ENCODE measurements at regions not wholly inside any gene's neighbourhood (a gene's known extent, or its start where the extent isn't known, plus 50 kb on each side); places are given as distances from the start of the nearest gene placed in this dataset.
"Not testable (repeated sequence)": the region's sequence is repeated elsewhere in the genome, so short reads cannot be mapped to it uniquely, and the experiment has no call there.

- intact Hi-C loops (cut with DNase I), result no loop called here
- no peak for DNase-seq
These were observed 121.4 kb downstream of the COX18 start for GRCh38 chr4:72948080-72948479.

DNA sequence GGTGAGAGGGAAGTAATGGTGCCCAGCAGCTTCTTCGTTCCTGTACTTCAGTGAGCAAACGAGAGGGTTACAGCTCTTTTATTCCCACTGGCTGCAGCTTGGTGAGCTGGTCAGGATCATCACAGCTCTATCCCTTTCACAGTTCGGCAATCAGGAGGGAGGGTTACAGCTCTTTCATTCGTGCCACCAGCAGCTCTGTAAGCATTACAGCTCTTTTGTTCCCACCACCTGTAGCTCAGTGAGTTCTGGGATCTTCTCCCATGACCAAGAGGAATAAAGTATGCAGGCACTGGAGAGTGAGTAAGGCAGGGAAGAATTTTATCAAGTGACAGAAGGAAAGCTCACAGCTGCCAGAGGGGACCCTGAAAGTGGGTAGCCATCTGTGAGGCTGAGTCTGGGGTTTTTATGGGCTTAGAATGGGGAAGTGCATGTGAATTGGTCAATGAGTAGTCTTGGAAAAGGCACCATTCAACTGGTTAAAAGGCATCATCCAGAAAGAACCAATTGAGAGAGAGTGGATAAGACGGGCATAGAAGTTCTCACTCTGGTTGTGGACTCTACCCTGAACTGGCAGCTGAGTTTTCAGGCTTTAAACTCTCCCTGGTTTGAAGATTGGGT is 123.7 kb downstream of the COX18 start:
- intact Hi-C loops (cut with DNase I), result no loop called here
- no peak for DNase-seq

- intact Hi-C loops (cut with DNase I), result no loop called here
- no peak for DNase-seq
These were observed 127.0 kb downstream of the COX18 start for GRCh38 chr4:72942565-72942964.

DNA sequence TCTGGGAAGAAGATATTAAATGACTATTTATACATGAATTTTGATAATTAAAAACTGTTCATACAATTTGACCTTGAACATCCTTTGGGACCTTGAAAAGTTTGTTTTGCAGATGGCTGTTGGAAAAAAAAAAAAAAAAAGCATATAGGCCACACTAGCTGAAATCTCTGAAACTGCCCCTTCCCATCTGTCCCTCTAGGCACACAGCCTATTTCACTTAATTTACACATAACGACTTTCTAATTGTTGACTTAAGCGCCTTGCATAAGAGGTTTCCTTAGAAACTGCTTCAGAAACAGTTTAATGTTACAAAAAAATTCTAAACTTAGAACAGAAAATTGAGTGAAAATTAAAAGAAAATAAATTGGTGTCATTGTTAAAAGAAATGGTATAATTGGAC is 131.0 kb downstream of the COX18 start:
- DNase-seq, result no peak
- intact Hi-C loops (cut with DNase I), result no loop called here

DNA sequence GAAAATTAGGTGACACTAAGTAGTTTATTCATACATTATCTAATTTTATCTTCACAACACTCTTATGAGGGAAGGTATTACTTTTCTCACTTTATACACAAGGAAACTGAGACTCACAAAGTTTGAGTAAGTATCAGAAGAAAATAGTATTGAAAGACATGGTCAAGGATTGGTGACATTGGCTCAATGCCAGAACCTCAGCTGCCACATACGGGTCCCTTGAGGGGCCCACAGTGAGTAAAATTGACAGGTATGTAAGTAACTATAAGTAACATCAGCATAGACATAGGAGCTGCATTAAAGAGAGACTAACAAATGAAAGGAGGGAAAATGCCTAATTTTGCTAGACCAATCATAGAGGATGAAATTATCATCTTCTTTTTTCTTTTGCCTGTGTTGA is 134.1 kb downstream of the COX18 start:
- DNase-seq, result no peak
- intact Hi-C loops (cut with DNase I), result no loop called here

- intact Hi-C loops (cut with DNase I), result no loop called here
- no peak for DNase-seq
These were observed 136.5 kb downstream of the COX18 start for GRCh38 chr4:72933029-72933428.

- intact Hi-C loops (cut with DNase I), result no loop called here
- DNase-seq, result no peak
These were observed 138.2 kb downstream of the COX18 start for GRCh38 chr4:72931346-72931745.

DNA sequence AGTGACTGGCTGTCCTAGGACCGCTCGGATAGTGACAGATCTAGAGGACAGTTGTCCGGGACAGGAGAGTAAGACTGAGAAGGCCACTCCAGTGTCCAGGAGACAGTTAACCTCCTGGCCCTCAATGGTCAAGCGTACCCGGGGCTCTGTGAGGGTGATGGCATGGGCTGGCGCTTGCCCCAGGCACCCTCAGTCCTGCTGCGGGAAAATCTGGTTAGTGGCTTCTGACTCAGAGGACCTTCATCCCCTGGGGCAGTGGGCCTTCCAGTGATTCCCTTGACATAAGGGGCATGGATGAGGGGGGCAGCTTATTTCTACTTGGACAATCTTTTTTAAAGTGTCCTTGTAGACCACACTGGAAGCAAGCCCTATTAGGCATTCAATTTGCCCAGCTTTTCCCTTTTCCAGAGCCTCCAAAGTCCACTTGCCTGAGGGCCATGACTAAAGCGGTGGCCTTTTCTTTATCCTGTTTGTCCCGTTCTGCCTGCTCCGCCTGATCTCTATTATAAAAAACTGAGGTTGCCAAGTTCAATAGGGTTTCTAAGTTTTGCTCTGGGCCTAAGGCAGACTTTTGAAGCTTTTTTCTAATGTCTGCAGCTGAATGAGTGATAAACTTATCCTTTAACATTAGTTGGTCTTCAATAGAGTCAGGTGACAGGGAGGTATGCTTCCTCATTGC is 139.8 kb downstream of the COX18 start:
- intact Hi-C loops (cut with DNase I); DNase-seq: not testable (repeated sequence)

GRCh38 chr4:72924814-72925213 is 144.7 kb downstream of the COX18 start:
- DNase-seq, result no peak
- intact Hi-C loops (cut with DNase I), result no loop called here

- intact Hi-C loops (cut with DNase I), result no loop called here
- no peak for DNase-seq
These were observed 149.6 kb downstream of the COX18 start for GRCh38 chr4:72919937-72920336.

DNA sequence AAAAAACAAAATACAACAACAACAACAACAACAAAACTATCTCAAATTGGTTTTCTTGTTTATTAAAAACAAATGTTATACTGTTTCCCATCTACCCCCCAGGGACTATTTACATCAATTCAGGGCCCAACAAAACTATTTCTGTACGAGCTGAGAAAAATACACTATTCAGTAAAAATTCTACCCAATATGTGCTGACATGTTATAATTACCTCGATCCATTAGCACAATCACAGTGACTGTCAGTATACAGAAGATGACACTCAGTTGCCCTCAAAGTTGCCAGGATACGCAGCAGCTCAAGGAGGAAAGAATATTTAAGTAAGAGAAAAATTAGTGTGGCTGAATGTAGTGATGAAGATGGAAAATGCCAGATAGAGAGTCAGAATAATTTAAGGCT is 150.1 kb downstream of the COX18 start:
- peak in 5 of 42 donors; percentile 8 to 38 (median 11) for DNase-seq
- intact Hi-C loops (cut with DNase I), result no loop called here

- intact Hi-C loops (cut with DNase I), result no loop called here
- no peak for DNase-seq
These were observed 151.2 kb downstream of the COX18 start for GRCh38 chr4:72918362-72918761.

GRCh38 chr4:72911316-72911715 is 158.2 kb downstream of the COX18 start:
- intact Hi-C loops (cut with DNase I), result no loop called here
- DNase-seq, result no peak

- DNase-seq, result no peak
- intact Hi-C loops (cut with DNase I), result no loop called here
These were observed 160.1 kb downstream of the COX18 start for GRCh38 chr4:72909461-72909860.

DNA sequence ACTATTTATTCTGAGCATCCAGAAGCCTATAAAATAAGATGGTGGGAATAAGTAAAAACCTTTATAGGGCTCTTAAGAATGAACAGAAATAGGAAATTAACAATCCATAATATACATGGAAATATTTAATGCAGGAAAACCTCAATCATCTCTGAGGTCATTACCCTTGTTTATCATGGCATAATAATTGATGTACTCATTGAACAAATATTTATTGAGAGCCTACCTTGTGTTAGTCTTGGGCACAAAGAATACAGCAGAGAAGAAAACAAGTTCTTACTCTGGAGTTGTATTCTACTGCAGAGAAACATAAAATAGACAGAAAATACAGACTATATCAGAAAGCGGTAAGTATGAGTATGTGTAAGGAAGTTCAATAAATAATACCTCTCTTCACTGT is 167.2 kb downstream of the COX18 start:
- intact Hi-C loops (cut with DNase I), result no loop called here

DNA sequence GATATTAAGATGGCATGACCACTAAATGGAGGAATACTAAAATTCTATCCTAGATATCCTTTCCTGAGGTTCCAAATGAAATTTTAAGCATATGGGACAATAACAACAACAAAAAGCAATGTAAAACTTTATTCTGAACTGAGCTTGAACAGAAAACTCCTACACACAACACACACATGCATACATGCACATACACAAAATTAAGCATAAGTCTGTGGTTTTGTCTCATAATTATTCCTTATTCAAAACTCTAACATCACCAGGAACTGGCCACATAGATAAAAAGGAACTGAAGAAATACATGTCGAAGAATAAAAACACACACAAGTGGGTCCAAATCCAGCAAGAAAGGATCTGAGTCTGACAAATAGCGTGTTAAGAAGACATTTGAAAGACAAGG is 168.0 kb downstream of the COX18 start:
- DNase-seq, result no peak
- intact Hi-C loops (cut with DNase I), result no loop called here

More for the DNA sequence above, 167.2 kb downstream of the COX18 start:
- no peak for DNase-seq

- no peak for DNase-seq
- intact Hi-C loops (cut with DNase I), result no loop called here
These were observed 168.6 kb downstream of the COX18 start for GRCh38 chr4:72900952-72901351.

GRCh38 chr4:72899621-72900020 is 169.9 kb downstream of the COX18 start:
- intact Hi-C loops (cut with DNase I), result no loop called here
- no peak for DNase-seq

GRCh38 chr4:72899214-72899613 is 170.3 kb downstream of the COX18 start:
- intact Hi-C loops (cut with DNase I), result no loop called here
- no peak for DNase-seq

DNA sequence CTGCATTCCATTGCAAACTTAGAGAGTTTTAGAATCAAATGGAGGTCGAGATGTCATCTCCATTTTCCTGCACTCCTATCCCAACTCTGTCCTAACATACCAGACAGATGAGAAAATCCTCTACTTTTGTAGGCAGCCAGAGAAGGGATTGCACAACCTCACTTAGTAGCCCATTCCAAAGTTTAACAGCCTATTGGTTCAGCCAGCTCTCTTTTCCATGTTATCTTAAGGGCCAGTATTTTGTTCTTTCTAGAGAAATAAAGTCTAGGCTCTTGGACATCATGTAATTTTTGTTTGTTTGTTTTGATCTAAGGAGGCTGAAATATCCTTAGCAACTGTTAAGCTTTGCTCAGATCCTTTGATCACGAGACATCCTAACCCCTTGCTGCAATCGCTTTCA is 173.0 kb downstream of the COX18 start:
- DNase-seq, result no peak
- intact Hi-C loops (cut with DNase I), result no loop called here

GRCh38 chr4:72895408-72895807 is 174.1 kb downstream of the COX18 start:
- DNase-seq, result no peak
- intact Hi-C loops (cut with DNase I), result no loop called here
